ENCODE measurements at regions not wholly inside any gene's neighbourhood (a gene's known extent, or its start where the extent isn't known, plus 50 kb on each side); places are given as distances from the start of the nearest gene placed in this dataset.

DNA sequence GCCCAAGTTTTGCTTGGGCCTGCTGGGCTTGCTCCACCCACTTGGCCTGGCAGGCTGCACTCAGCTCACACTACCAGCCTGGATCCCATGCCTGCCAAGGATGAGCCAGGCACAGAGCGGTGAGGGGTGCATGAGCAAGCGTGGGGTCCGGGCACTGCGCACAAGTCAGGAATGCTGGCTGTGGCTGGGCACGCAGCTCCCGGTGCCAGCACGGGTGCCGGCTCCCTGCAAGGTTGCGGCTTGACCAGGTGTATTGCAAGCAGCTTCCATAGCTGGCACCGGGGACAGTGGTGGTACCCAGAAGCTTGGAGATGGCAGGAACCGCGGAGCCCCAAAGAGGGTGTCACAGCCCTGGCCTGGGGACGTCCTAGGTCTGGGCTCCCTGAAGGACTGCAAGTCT lies 224.4 kb upstream of the NRIP1 start:
- TF ChIP-seq, protein P1, sequence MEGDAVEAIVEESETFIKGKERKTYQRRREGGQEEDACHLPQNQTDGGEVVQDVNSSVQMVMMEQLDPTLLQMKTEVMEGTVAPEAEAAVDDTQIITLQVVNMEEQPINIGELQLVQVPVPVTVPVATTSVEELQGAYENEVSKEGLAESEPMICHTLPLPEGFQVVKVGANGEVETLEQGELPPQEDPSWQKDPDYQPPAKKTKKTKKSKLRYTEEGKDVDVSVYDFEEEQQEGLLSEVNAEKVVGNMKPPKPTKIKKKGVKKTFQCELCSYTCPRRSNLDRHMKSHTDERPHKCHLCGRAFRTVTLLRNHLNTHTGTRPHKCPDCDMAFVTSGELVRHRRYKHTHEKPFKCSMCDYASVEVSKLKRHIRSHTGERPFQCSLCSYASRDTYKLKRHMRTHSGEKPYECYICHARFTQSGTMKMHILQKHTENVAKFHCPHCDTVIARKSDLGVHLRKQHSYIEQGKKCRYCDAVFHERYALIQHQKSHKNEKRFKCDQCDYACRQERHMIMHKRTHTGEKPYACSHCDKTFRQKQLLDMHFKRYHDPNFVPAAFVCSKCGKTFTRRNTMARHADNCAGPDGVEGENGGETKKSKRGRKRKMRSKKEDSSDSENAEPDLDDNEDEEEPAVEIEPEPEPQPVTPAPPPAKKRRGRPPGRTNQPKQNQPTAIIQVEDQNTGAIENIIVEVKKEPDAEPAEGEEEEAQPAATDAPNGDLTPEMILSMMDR (conservative IDR thresholded peaks at IDR 0.05 in 1 of 2, IDR thresholded peaks at IDR 0.05 in 1 of 2; ENCODE audit: extremely low read depth in 1 of 2, insufficient read depth in 1 of 2, low read depth in 1 of 2, low read length in 2 of 2) = no peak
- no peak for TF ChIP-seq EZH2 (IDR thresholded peaks at IDR 0.05; ENCODE audit: borderline replicate concordance, low read length)
